Upper lobe of left lung (tissue), 4 donors: ENCODE measurements at regions not wholly inside any gene's neighbourhood (a gene's known extent, or its start where the extent isn't known, plus 50 kb on each side); places are given as distances from the start of the nearest gene placed in this dataset.

Experiments used
- CTCF ChIP-seq, 6 experiments: fragments of 450-650 bp in 4 of 6; fragments of 200-600 bp in 2 of 6; sonication (generic) in 2 of 6; IDR thresholded peaks; one replicate each; pipeline ENCODE4 v1.5.1; 2016 to 2019; ENCODE audit warnings: antibody characterized with exemption in 6 of 6
- EP300 ChIP-seq, 4 donors: sonication (generic); formaldehyde crosslinking; IDR thresholded peaks; one replicate each; pipeline ENCODE4 v1.5.1; 2017; ENCODE audit warnings: antibody characterized with exemption in 4 of 4, control low read depth in 2 of 4
- POLR2A ChIP-seq, 4 donors: fragments of 450-650 bp; IDR thresholded peaks; one replicate each; pipeline ENCODE4 v1.5.1; 2016 to 2017; ENCODE audit warnings: antibody characterized with exemption in 4 of 4, mild to moderate bottlenecking in 2 of 4
- POLR2AphosphoS5 ChIP-seq, 2 donors: sonication (generic); formaldehyde crosslinking; IDR thresholded peaks; one replicate each; pipeline ENCODE4 v1.5.1; 2017; ENCODE audit warnings: antibody characterized with exemption in 2 of 2

- TF ChIP-seq CTCF (IDR thresholded peaks at IDR 0.05): no peak
- no peak for TF ChIP-seq POLR2A (IDR thresholded peaks at IDR 0.05)
- no peak for TF ChIP-seq POLR2AphosphoS5 (IDR thresholded peaks at IDR 0.05)
- TF ChIP-seq EP300 (IDR thresholded peaks at IDR 0.05): no peak
These were observed 147.7 kb upstream of the VASH1 start for GRCh38 chr14:76613616-76614015.
